SK-N-MC (cell line): ENCODE measurements at regions not wholly inside any gene's neighbourhood (a gene's known extent, or its start where the extent isn't known, plus 50 kb on each side); places are given as distances from the start of the nearest gene placed in this dataset.

Experiments used
- EZH2 ChIP-seq: fragments of 200-600 bp; sonication (generic); IDR thresholded peaks from one replicate; pipeline ENCODE4 v1.6.1; 2017; ENCODE audit warnings: antibody characterized with exemption
- FOXP2 ChIP-seq: optimal IDR thresholded peaks from 2 replicates; pipeline ENCODE3; 2011; ENCODE audit warnings: mild to moderate bottlenecking, moderate library complexity; ENCODE audit not compliant: insufficient read depth; ENCODE audit errors: extremely low read length, control extremely low read depth
- POLR2AphosphoS5 ChIP-seq: IDR thresholded peaks from 2 replicates; pipeline ENCODE4 v1.6.1; 2012; ENCODE audit warnings: mild to moderate bottlenecking, low read depth, low read length, borderline replicate concordance

- no peak for TF ChIP-seq POLR2AphosphoS5
- TF ChIP-seq EZH2, result no peak
- no peak for TF ChIP-seq FOXP2
Measured at GRCh38 chr18:28716338-28716737, 539.4 kb upstream of the CDH2 start.
